ENCODE measurements at regions not wholly inside any gene's neighbourhood (a gene's known extent, or its start where the extent isn't known, plus 50 kb on each side); places are given as distances from the start of the nearest gene placed in this dataset.

GRCh38 chr5:133731951-133732350, 119.6 kb upstream of the FSTL4 start:
- no peak for TF ChIP-seq CTCF (IDR thresholded peaks at IDR 0.05)
- TF ChIP-seq POLR2A (IDR thresholded peaks at IDR 0.05), result no peak
